ENCODE measurements at regions not wholly inside any gene's neighbourhood (a gene's known extent, or its start where the extent isn't known, plus 50 kb on each side); places are given as distances from the start of the nearest gene placed in this dataset.

GRCh38 chrX:125170459-125170858, 149.2 kb upstream of the TEX13C start:
- Mint-ChIP-seq H3K36me3 (ENCODE audit: insufficient read depth, unreplicated experiment) (no peaks in the 10 kb centered on the region), H3K4me1 (ENCODE audit: low read depth, unreplicated experiment) (no peaks in the 10 kb centered on the region), H3K27ac (ENCODE audit: unreplicated experiment) (no peak overlapping the region), H3K27me3 (ENCODE audit: unreplicated experiment) (no peaks in the 10 kb centered on the region), H3K4me3 (ENCODE audit: low read depth, unreplicated experiment) (no peak overlapping the region), H3K9me3 (ENCODE audit: low read depth, unreplicated experiment) (peaks cover 2% of the 10 kb centered on the region)
- TF ChIP-seq CTCF (IDR thresholded peaks at IDR 0.05; ENCODE audit: unreplicated experiment), result no peak
- no TSS peak for BruUV-seq (replicated peaks)
- intact Hi-C loops (cut with micrococcal nuclease; ENCODE audit: unreplicated experiment), result no loop called here
- DNase-seq, result no peak
- CTCF ChIA-PET, result no interaction called here

- intact Hi-C loops (cut with micrococcal nuclease; ENCODE audit: unreplicated experiment), result no loop called here
These were observed 147.1 kb upstream of the TEX13C start for GRCh38 chrX:125172531-125172930.

GRCh38 chrX:125175991-125176584, 143.6 kb upstream of the TEX13C start:
- intact Hi-C loops (cut with micrococcal nuclease; ENCODE audit: unreplicated experiment), result no loop called here
- no peak overlapping the region for H3K4me3 Mint-ChIP-seq (ENCODE audit: low read depth, unreplicated experiment)
- H3K27ac Mint-ChIP-seq (ENCODE audit: unreplicated experiment), result no peak overlapping the region
- no peak for DNase-seq
- CTCF ChIA-PET, result no interaction called here
- H3K4me1 Mint-ChIP-seq (ENCODE audit: low read depth, unreplicated experiment), result no peaks in the 10 kb centered on the region
- H3K27me3 Mint-ChIP-seq (ENCODE audit: unreplicated experiment), result no peaks in the 10 kb centered on the region
- BruUV-seq (replicated peaks), result no TSS peak
- TF ChIP-seq CTCF (IDR thresholded peaks at IDR 0.05; ENCODE audit: unreplicated experiment), result no peak
- H3K36me3 Mint-ChIP-seq (ENCODE audit: insufficient read depth, unreplicated experiment), result no peaks in the 10 kb centered on the region
- peaks cover 2% of the 10 kb centered on the region for H3K9me3 Mint-ChIP-seq (ENCODE audit: low read depth, unreplicated experiment)

More at GRCh38 chrX:125172531-125172930, 147.1 kb upstream of the TEX13C start:
- Mint-ChIP-seq H3K27ac (ENCODE audit: unreplicated experiment) (no peak overlapping the region), H3K4me3 (ENCODE audit: low read depth, unreplicated experiment) (no peak overlapping the region), H3K27me3 (ENCODE audit: unreplicated experiment) (no peaks in the 10 kb centered on the region), H3K4me1 (ENCODE audit: low read depth, unreplicated experiment) (no peaks in the 10 kb centered on the region), H3K36me3 (ENCODE audit: insufficient read depth, unreplicated experiment) (no peaks in the 10 kb centered on the region), H3K9me3 (ENCODE audit: low read depth, unreplicated experiment) (peaks cover 2% of the 10 kb centered on the region)
- BruUV-seq (replicated peaks), result no TSS peak
- CTCF ChIA-PET, result no interaction called here
- no peak for DNase-seq
- no peak for TF ChIP-seq CTCF (IDR thresholded peaks at IDR 0.05; ENCODE audit: unreplicated experiment)

GRCh38 chrX:125193921-125194320, 125.8 kb upstream of the TEX13C start:
- no TSS peak for BruUV-seq (replicated peaks)
- Mint-ChIP-seq H3K27me3 (ENCODE audit: unreplicated experiment) (no peaks in the 10 kb centered on the region), H3K4me3 (ENCODE audit: low read depth, unreplicated experiment) (no peak overlapping the region), H3K9me3 (ENCODE audit: low read depth, unreplicated experiment) (peaks cover 3% of the 10 kb centered on the region), H3K4me1 (ENCODE audit: low read depth, unreplicated experiment) (no peaks in the 10 kb centered on the region), H3K27ac (ENCODE audit: unreplicated experiment) (no peak overlapping the region), H3K36me3 (ENCODE audit: insufficient read depth, unreplicated experiment) (no peaks in the 10 kb centered on the region)
- intact Hi-C loops (cut with micrococcal nuclease; ENCODE audit: unreplicated experiment), result no loop called here
- CTCF ChIA-PET, result no interaction called here
- no peak for TF ChIP-seq CTCF (IDR thresholded peaks at IDR 0.05; ENCODE audit: unreplicated experiment)
- DNase-seq, result no peak
